ACHN (cell line): ENCODE measurements at regions not wholly inside any gene's neighbourhood (a gene's known extent, or its start where the extent isn't known, plus 50 kb on each side); places are given as distances from the start of the nearest gene placed in this dataset.
A peak's percentile ranks its signal among the peaks of the same experiment; 100 is the strongest.
"Not testable (repeated sequence)": the region's sequence is repeated elsewhere in the genome, so short reads cannot be mapped to it uniquely, and the experiment has no call there.

Source experiments
- DNase-seq: peaks from one replicate; pipeline ENCODE4 v3.0.0-alpha.2; 2015
- in situ Hi-C: cut with HindIII; loops from 2 replicates; pipeline ENCODE4 v1.10.0; 2017; ENCODE audit warnings: low sequenced_read_pairs, low pct_ligation_motif_present, low pct_unique_long_range_greater_than_20kb

DNA sequence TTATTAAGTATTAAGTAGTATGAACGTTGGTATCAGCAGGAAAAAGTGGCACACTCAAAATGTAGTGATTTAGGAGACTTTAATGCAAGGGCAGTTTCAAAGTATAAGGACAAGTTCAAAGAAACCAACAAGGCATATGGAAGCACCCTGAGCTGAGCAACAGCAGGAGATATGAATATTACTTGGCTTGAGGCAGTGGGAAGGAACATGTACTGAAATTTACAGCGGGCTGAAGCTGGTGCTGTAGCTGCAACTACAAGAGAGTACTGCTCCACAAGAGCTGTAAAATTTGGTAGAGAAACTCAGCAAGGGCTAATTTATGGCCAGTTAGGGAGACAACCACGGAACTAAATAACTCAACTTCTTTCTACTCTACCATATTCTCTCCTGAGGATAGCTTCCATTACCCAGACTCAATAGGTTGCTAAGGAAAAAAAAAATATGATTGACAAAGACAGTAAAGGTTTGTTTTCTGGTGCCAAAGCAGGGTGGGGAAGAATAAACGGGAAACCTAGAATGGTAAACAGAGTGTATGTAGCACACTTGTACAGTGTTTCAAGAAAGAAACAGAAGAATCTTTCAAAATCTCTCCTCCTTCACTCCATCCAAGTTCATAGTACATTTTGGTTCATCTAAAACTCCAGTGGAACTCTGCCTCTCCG is 487.8 kb upstream of the MGAT4C start:
- DNase-seq, result no peak
- in situ Hi-C loops, result no loop called here

DNA sequence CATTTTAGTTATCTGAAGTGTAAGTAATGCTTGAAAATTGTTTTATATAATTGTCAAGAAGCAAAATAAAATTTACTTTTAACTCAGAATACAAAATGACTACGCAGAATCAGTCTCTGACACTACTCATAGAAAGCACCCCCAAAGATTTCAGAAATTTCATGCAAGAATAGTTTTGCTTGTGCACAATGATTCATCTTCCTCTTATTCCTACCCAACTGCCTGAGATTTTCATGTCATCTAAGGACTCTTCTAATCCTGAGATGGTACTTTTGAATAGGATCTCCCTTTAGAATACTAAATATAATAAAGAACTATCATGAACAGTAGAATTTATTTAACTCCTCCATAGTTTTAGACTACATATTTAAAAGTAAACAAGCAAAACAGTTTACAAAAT is 485.3 kb upstream of the MGAT4C start:
- peak; percentile 32 for DNase-seq
- in situ Hi-C loops, result no loop called here

DNA sequence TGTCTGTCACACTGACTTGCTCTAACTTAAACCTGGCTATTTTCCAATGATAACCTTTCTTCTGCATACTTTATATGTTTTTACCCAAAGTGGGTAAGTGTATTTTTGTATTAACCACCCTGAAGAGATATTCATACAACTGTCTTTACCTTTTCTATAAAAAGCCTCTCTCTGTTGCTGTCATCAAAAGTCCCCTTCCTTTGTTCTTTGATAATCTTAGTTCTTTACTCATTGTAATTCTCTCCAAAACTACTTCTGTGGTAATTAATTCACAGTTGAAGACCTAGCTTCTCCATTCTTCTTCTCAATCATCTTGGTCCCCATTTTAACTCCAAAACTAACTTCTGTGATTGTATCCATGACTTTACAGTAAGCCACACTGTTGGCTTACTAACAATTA is 479.7 kb upstream of the MGAT4C start:
- in situ Hi-C loops, result no loop called here
- DNase-seq, result no peak

GRCh38 chr12:86735072-86735471 is 478.9 kb upstream of the MGAT4C start:
- DNase-seq, result no peak
- in situ Hi-C loops, result no loop called here

GRCh38 chr12:86730233-86730632 is 474.0 kb upstream of the MGAT4C start:
- DNase-seq, result no peak
- in situ Hi-C loops, result no loop called here

GRCh38 chr12:86729739-86730138 is 473.5 kb upstream of the MGAT4C start:
- in situ Hi-C loops, result no loop called here
- no peak for DNase-seq

DNA sequence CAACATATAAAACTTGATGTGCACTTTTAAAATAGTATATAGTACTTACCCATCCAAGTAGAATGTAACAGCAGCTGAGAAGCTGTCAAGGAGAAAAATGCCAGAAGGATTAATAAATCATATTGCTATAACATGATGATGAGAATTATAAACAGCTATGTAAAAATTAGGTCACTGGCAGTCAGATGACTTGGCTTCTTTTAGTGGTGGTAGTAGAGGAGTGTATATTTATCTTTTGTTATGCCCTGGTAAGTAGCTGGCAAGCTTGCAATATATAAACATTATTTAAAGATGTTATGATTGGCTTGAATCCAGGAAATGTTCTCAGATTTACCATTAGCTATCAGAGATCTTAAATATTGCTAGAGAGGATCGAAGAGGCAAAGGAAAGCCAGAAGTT is 471.0 kb upstream of the MGAT4C start:
- in situ Hi-C loops, result no loop called here
- no peak for DNase-seq

DNA sequence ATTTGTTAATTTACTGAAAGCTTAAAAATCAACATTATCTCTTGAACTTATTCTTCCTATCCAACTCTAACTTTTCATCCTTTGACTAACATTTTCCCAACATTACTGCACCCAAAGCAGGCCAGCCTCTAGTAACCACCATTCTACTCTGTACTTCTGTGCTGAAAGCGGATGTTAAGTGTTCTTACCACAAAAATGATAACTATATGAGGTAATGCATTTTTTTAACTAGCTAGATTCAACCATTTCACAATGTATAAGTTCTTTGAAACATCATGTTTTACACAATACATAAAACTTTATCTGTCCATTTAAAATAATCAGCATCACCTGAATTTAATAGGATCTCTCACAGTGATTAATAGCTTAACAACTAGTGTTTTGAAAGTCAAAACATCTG is 468.5 kb upstream of the MGAT4C start:
- in situ Hi-C loops, result no loop called here
- no peak for DNase-seq

DNA sequence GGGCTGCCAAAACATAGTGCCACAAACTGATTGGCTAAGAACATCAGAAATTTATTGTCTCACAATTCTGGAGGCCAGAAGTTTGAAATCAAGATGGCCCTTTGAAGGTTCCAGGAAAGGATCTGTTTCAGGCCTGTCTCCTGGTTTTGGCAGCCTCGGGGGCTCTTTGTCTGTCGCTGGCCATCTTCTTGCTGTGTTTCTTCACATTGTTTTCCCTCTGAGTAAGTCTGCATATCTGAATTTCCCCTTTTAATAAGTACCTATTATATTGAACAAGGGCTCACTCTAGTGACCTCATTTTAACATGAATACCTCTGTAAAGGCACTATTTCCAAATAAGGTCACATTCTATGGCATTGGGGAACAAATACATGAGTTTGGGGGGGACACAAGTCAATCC is 467.1 kb upstream of the MGAT4C start:
- in situ Hi-C loops, result no loop called here
- DNase-seq, result no peak

- in situ Hi-C loops, result no loop called here
- DNase-seq, result no peak
Measured at GRCh38 chr12:86721713-86722397, 465.7 kb upstream of the MGAT4C start.

GRCh38 chr12:86719381-86719780 is 463.2 kb upstream of the MGAT4C start:
- no peak for DNase-seq
- in situ Hi-C loops, result no loop called here

DNA sequence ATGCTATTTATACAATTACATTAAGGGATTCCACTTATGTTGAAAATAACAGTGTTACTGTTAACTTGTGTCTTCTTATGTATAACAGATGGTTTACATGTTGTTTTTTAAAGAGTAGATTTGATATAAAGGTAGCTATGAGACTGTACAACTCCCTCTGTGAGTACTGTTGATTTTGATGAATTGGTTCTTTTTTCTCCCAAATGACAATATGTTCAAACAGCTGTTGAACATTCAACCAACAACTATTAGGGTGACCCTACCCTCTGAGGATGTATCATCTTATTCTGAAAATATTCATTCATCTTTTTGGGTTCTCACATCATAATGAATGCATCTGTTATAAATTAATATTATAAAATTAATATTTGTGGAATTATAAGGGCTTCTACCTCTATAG is 456.9 kb upstream of the MGAT4C start:
- DNase-seq, result no peak
- in situ Hi-C loops, result no loop called here

GRCh38 chr12:86712425-86712843 is 456.2 kb upstream of the MGAT4C start:
- DNase-seq, result peak; percentile 99
- in situ Hi-C loops, result no loop called here

DNA sequence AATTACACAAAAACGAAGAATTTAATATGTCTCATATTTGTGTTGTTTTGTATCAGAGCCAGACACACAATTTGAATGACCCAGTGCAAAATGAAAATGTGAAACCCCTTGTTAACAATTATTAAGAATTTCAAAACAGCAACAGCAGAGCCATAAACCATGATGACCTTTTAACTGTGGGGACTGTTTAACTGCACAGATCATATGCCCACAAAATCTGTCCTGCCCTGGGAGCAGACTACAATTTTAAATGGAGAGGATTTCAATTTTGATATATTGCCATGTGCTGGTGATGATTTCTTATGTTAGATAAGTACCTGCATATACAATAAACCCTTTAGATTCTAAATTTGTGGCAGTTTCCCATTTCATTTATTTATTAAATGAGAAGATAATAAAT is 455.5 kb upstream of the MGAT4C start:
- in situ Hi-C loops, result no loop called here
- DNase-seq, result peak; percentile 5

GRCh38 chr12:86710109-86710508 is 453.9 kb upstream of the MGAT4C start:
- in situ Hi-C loops, result no loop called here
- DNase-seq, result no peak

DNA sequence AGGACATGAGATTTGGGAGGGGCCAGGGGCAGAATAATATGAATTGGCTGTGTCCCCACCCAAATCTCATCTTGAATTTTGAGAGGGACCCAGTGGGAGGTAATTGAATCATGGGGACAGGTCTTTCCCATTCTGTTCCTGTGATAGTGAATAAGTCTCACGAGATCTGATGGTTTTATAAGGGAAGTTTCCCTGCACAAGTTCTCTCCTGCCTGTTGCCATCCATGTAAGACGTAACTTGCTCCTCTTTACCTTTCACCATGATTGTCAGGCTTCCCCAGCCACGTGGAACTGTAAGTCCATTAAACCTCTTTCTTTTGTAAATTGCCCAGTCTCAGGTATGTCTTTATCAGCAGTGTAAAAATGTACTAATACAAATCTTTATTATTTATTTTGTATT is 452.8 kb upstream of the MGAT4C start:
- in situ Hi-C loops, DNase-seq: not testable (repeated sequence)

- in situ Hi-C loops, result no loop called here
- DNase-seq, result no peak
Measured at GRCh38 chr12:86698641-86698980, 442.4 kb upstream of the MGAT4C start.

DNA sequence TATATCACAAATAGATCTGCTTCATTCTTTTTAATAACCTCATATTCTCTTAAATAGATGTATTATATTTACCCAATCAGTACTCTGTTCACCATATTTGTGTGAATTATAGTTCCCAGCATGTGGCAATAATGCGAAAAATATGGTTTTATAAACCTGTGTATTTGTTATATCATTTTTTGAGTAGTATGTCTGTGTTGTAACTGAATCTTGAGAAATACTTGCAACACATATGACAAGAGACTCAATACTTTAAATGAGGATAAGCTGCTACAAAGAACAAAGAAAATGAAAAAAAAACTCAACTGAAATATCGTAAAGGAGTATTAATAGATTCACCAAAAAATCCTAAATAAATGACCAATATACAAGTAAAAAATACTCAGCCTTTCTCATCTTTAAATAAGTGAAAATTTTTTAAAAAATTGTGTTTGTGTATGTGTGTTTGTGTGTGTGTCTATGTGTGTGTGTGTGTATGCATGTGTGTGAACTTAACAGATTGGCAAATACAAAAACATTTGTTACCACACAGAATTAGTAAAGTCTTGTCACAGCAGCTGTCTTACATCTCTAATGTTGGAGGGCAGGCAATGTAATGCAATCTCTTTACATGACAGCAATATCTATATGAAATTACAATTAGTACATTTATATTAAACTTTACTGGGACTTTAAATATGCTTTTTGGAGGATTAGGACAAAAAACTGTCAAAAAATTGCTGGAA is 441.9 kb upstream of the MGAT4C start:
- DNase-seq, result no peak
- in situ Hi-C loops, result no loop called here

- in situ Hi-C loops, result no loop called here
- DNase-seq, result no peak
Measured at GRCh38 chr12:86683568-86684304, 427.5 kb upstream of the MGAT4C start.
